Trophoblast cell (in vitro differentiated cells and primary cell): ENCODE measurements at regions not wholly inside any gene's neighbourhood (a gene's known extent, or its start where the extent isn't known, plus 50 kb on each side); places are given as distances from the start of the nearest gene placed in this dataset.

Source experiments
- DNase-seq, 2 donors: peaks; one replicate each; pipeline ENCODE4 v3.0.0-alpha.2; 2016
- H2AFZ ChIP-seq: 2 replicates; pipeline ENCODE4 v1.6.1; 2013; ENCODE audit warnings: low read length, moderate library complexity, mild to moderate bottlenecking; ENCODE audit not compliant: insufficient read depth, poor library complexity
- H2AK5ac ChIP-seq: 2 replicates; pipeline ENCODE4 v1.6.1; 2013; ENCODE audit warnings: mild to moderate bottlenecking, low read length
- H2BK120ac ChIP-seq: 2 replicates; pipeline ENCODE4 v1.6.1; 2013; ENCODE audit warnings: low read length, mild to moderate bottlenecking, moderate library complexity; ENCODE audit not compliant: insufficient read depth, poor library complexity
- H2BK12ac ChIP-seq: 2 replicates; pipeline ENCODE4 v1.6.1; 2013; ENCODE audit warnings: mild to moderate bottlenecking, low read length, moderate library complexity
- H2BK5ac ChIP-seq: 2 replicates; pipeline ENCODE4 v1.6.1; 2013; ENCODE audit warnings: low read length, low read depth, moderate library complexity, mild to moderate bottlenecking; ENCODE audit not compliant: poor library complexity
- H3K14ac ChIP-seq: 2 replicates; pipeline ENCODE4 v1.6.1; 2013; ENCODE audit warnings: mild to moderate bottlenecking, low read length
- H3K18ac ChIP-seq: 2 replicates; pipeline ENCODE4 v1.6.1; 2013; ENCODE audit warnings: mild to moderate bottlenecking, low read length
- H3K23ac ChIP-seq: 2 replicates; pipeline ENCODE4 v1.6.1; 2013; ENCODE audit warnings: low read length
- H3K27ac ChIP-seq: 2 replicates; pipeline ENCODE4 v1.5.1; 2013; ENCODE audit warnings: low read depth, mild to moderate bottlenecking, inconsistent platforms, low read length, moderate library complexity
- H3K27me3 ChIP-seq: 2 replicates; pipeline ENCODE4 v1.6.1; 2013; ENCODE audit warnings: inconsistent platforms, mild to moderate bottlenecking, low read length, moderate library complexity; ENCODE audit not compliant: insufficient read depth
- H3K36me3 ChIP-seq, 2 experiments: 1 replicate in 1 of 2; 2 replicates in 1 of 2; pipeline ENCODE4 v1.6.1; 2013; ENCODE audit warnings: low read length in 2 of 2, mild to moderate bottlenecking in 2 of 2, moderate library complexity in 1 of 2; ENCODE audit not compliant: insufficient read depth in 2 of 2, control insufficient read depth in 1 of 2
- H3K4ac ChIP-seq: 2 replicates; pipeline ENCODE4 v1.6.1; 2013; ENCODE audit warnings: low read depth, mild to moderate bottlenecking, low read length, moderate library complexity
- H3K4me1 ChIP-seq, 2 experiments: 1 replicate in 1 of 2; 2 replicates in 1 of 2; pipeline ENCODE4 v1.6.1; 2013; ENCODE audit warnings: low read length in 2 of 2, mild to moderate bottlenecking in 2 of 2, moderate library complexity in 1 of 2; ENCODE audit not compliant: insufficient read depth in 2 of 2, control insufficient read depth in 1 of 2
- H3K4me2 ChIP-seq: 2 replicates; pipeline ENCODE4 v1.6.1; 2013; ENCODE audit warnings: inconsistent platforms, mild to moderate bottlenecking, low read length, moderate library complexity
- H3K4me3 ChIP-seq: 2 replicates; pipeline ENCODE4 v1.5.1; 2013; ENCODE audit warnings: mild to moderate bottlenecking, low read depth, low read length, inconsistent platforms
- H3K79me1 ChIP-seq: one replicate; pipeline ENCODE4 v1.6.1; 2013; ENCODE audit warnings: low read length
- H3K79me2 ChIP-seq: 2 replicates; pipeline ENCODE4 v1.6.1; 2013; ENCODE audit warnings: low read length, mild to moderate bottlenecking; ENCODE audit not compliant: control insufficient read depth, insufficient read depth, poor library complexity
- H3K9ac ChIP-seq: 2 replicates; pipeline ENCODE4 v1.6.1; 2013; ENCODE audit warnings: mild to moderate bottlenecking, low read length
- H3K9me3 ChIP-seq: 2 replicates; pipeline ENCODE4 v1.6.1; 2013; ENCODE audit warnings: low read depth, mild to moderate bottlenecking, control low read depth, inconsistent platforms, low read length; ENCODE audit not compliant: insufficient read depth
- H4K12ac ChIP-seq: 2 replicates; pipeline ENCODE4 v1.6.1; 2013; ENCODE audit warnings: low read depth, mild to moderate bottlenecking, low read length, moderate library complexity
- H4K8ac ChIP-seq: 2 replicates; pipeline ENCODE4 v1.6.1; 2013; ENCODE audit warnings: low read depth, mild to moderate bottlenecking, low read length, moderate library complexity
- H4K91ac ChIP-seq: one replicate; pipeline ENCODE4 v1.6.1; 2013; ENCODE audit warnings: low read depth, mild to moderate bottlenecking, low read length, moderate library complexity
- WGBS: extraction: QIAGEN DNeasy Blood & Tissue Kit; methylation state at CpG from one replicate; pipeline ENCODE4 v1.1.7; 2013; ENCODE audit warnings: missing lambda C conversion rate; ENCODE audit not compliant: insufficient read length, insufficient coverage; ENCODE audit errors: extremely low coverage; 5-methylcytosine and 5-hydroxymethylcytosine counted together

DNA sequence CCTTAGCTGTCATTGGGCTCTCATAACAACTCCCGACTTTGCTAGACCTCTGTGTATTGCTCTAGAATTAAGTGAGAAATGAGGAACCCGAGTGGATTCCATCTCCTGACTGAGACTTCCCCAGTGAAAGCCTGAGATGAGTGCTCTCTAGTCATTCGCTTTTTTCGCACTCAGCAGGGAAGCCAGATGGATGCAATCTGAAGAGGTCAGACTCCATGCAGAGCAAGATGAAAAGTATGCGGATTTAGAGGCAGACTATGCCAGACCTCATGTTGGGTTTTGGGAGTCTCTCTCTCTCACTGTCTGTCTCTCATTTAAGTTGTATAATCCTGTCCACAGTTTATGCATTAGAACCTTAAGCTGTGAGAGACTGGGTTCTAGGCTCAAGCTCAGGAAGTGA is 88.6 kb downstream of the SLC5A7 start:
- Histone ChIP-seq H3K79me1 (no peaks in the 10 kb centered on the region), H3K4me1 (no peaks in the 10 kb centered on the region), H3K14ac (no peak overlapping the region), H3K23ac (no peak overlapping the region), H3K4me3 (no peak overlapping the region), H4K12ac (no peak overlapping the region), H3K27me3 (no peaks in the 10 kb centered on the region), H3K4ac (no peak overlapping the region), H3K36me3 (no peaks in the 10 kb centered on the region), H2AFZ (no peak overlapping the region), H3K18ac (no peak overlapping the region), H4K91ac (no peak overlapping the region), H2BK120ac (no peak overlapping the region), H3K27ac (no peak overlapping the region), H4K8ac (no peak overlapping the region), H2BK12ac (no peak overlapping the region), H2AK5ac (no peak overlapping the region), H3K4me2 (no peak overlapping the region), H3K79me2 (no peaks in the 10 kb centered on the region), H2BK5ac (no peak overlapping the region), H3K9ac (no peak overlapping the region), H3K9me3 (no peaks in the 10 kb centered on the region)
- DNase-seq = no peak
- WGBS = no CpG with 5 or more reads among the region's 5 CpGs

DNA sequence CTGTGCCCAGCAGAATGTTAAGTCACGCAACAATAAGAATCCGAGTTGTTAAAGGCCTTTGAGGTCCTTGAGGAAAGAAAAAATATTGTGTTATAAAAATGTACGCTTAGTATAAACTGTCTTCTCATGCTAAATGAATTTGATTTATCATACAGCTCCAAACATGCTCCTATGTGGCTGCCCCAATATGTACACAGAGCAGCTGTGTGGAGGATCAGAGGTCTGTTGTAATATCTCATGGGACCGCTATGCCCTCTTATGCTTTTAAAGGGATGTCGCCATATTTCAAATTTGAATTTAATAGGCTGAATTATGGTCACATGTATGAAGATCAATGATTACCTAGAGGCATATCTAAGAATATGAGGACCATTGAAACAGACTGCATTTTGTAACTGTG is 90.2 kb downstream of the SLC5A7 start:
- WGBS = no CpG with 5 or more reads among the region's 5 CpGs
- Histone ChIP-seq H4K12ac (no peak overlapping the region), H4K91ac (no peak overlapping the region), H3K9me3 (no peaks in the 10 kb centered on the region), H2BK12ac (no peak overlapping the region), H3K36me3 (no peaks in the 10 kb centered on the region), H3K79me2 (no peaks in the 10 kb centered on the region), H3K27me3 (no peaks in the 10 kb centered on the region), H3K4me3 (no peak overlapping the region), H3K4me2 (no peak overlapping the region), H2BK5ac (no peak overlapping the region), H3K23ac (no peak overlapping the region), H2AK5ac (no peak overlapping the region), H3K4ac (no peak overlapping the region), H3K14ac (no peak overlapping the region), H3K4me1 (no peaks in the 10 kb centered on the region), H3K79me1 (no peaks in the 10 kb centered on the region), H3K9ac (no peak overlapping the region), H2AFZ (no peak overlapping the region), H2BK120ac (no peak overlapping the region), H3K18ac (no peak overlapping the region), H3K27ac (no peak overlapping the region), H4K8ac (no peak overlapping the region)
- DNase-seq = no peak

- Histone ChIP-seq H4K8ac (no peak overlapping the region), H3K27me3 (no peaks in the 10 kb centered on the region), H3K4ac (no peak overlapping the region), H3K79me2 (no peaks in the 10 kb centered on the region), H4K12ac (no peak overlapping the region), H2BK120ac (no peak overlapping the region), H3K4me1 (no peaks in the 10 kb centered on the region), H3K79me1 (no peaks in the 10 kb centered on the region), H2AFZ (no peak overlapping the region), H3K27ac (no peak overlapping the region), H3K18ac (no peak overlapping the region), H4K91ac (no peak overlapping the region), H3K36me3 (no peaks in the 10 kb centered on the region), H3K9me3 (no peaks in the 10 kb centered on the region), H3K4me3 (no peak overlapping the region), H3K23ac (no peak overlapping the region), H3K14ac (no peak overlapping the region), H2AK5ac (no peak overlapping the region), H2BK12ac (no peak overlapping the region), H2BK5ac (no peak overlapping the region), H3K4me2 (no peak overlapping the region), H3K9ac (no peak overlapping the region)
- DNase-seq = no peak
Measured at GRCh38 chr2:108079736-108080135, 93.4 kb downstream of the SLC5A7 start.

GRCh38 chr2:108080177-108080576 is 93.9 kb downstream of the SLC5A7 start:
- H2AK5ac ChIP-seq = no peak overlapping the region
- no CpG with 5 or more reads among the region's 1 CpG for WGBS
- H3K14ac ChIP-seq = no peak overlapping the region
- no peak overlapping the region for H3K9ac ChIP-seq
- H3K4me2 ChIP-seq = no peak overlapping the region
- no peak overlapping the region for H3K23ac ChIP-seq
- H4K91ac ChIP-seq = no peak overlapping the region
- no peaks in the 10 kb centered on the region for H3K9me3 ChIP-seq
- no peak overlapping the region for H4K12ac ChIP-seq
- H4K8ac ChIP-seq = no peak overlapping the region
- H3K27me3 ChIP-seq = no peaks in the 10 kb centered on the region
- DNase-seq = no peak
- no peak overlapping the region for H2AFZ ChIP-seq
- no peak overlapping the region for H3K4me3 ChIP-seq
- H2BK12ac ChIP-seq = no peak overlapping the region
- H3K4ac ChIP-seq = no peak overlapping the region
- H3K27ac ChIP-seq = no peak overlapping the region
- H3K4me1 ChIP-seq = no peaks in the 10 kb centered on the region
- no peak overlapping the region for H3K18ac ChIP-seq
- H3K79me2 ChIP-seq = no peaks in the 10 kb centered on the region
- H2BK5ac ChIP-seq = no peak overlapping the region
- H3K36me3 ChIP-seq = no peaks in the 10 kb centered on the region
- H3K79me1 ChIP-seq = no peaks in the 10 kb centered on the region
- no peak overlapping the region for H2BK120ac ChIP-seq

GRCh38 chr2:108082978-108083377 is 96.7 kb downstream of the SLC5A7 start:
- no peak overlapping the region for H2BK12ac ChIP-seq
- H3K23ac ChIP-seq = no peak overlapping the region
- H2BK120ac ChIP-seq = no peak overlapping the region
- H3K27me3 ChIP-seq = no peaks in the 10 kb centered on the region
- no CpG with 5 or more reads among the region's 1 CpG for WGBS
- H2BK5ac ChIP-seq = no peak overlapping the region
- H3K4me3 ChIP-seq = no peak overlapping the region
- no peak overlapping the region for H3K9ac ChIP-seq
- H3K36me3 ChIP-seq = no peaks in the 10 kb centered on the region
- H3K79me2 ChIP-seq = no peaks in the 10 kb centered on the region
- no peak for DNase-seq
- H4K12ac ChIP-seq = no peak overlapping the region
- no peak overlapping the region for H3K14ac ChIP-seq
- H3K27ac ChIP-seq = no peak overlapping the region
- no peak overlapping the region for H3K4ac ChIP-seq
- H3K18ac ChIP-seq = no peak overlapping the region
- no peaks in the 10 kb centered on the region for H3K79me1 ChIP-seq
- H3K4me1 ChIP-seq = no peaks in the 10 kb centered on the region
- no peak overlapping the region for H2AFZ ChIP-seq
- no peaks in the 10 kb centered on the region for H3K9me3 ChIP-seq
- H3K4me2 ChIP-seq = no peak overlapping the region
- H4K8ac ChIP-seq = no peak overlapping the region
- H4K91ac ChIP-seq = no peak overlapping the region
- H2AK5ac ChIP-seq = no peak overlapping the region
